HG02798 (cell line): ENCODE measurements at regions not wholly inside any gene's neighbourhood (a gene's known extent, or its start where the extent isn't known, plus 50 kb on each side); places are given as distances from the start of the nearest gene placed in this dataset.

ENCODE experiments used
- ATAC-seq: cut with Tn5 transposase; IDR thresholded peaks from one replicate; pipeline ENCODE4 v1.9.1; 2021; ENCODE audit warnings: mild to moderate bottlenecking; ENCODE audit not compliant: unreplicated experiment, poor library complexity

- no peak for ATAC-seq
Measured at GRCh38 chr2:19731515-19731914, 170.3 kb downstream of the TTC32 start.

DNA sequence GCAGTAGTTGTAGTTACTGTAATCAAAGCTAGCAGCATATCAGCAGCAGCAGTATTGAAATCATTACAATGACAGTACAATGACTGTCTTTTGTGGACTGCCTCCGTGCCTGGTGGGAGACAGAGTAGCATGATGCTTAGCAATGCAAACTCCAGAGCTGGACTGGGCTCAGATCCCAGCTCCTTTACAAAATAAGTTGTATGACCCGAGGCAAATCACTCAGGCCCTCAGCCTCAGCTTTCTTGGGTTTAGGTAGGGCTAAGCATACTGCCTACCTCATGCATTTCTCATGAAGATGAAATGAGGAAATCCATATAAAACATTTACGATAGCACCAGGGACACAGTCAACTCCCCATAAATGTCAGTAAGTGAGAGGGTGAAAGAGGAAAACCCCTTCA, 170.7 kb downstream of the TTC32 start:
- no peak for ATAC-seq

DNA sequence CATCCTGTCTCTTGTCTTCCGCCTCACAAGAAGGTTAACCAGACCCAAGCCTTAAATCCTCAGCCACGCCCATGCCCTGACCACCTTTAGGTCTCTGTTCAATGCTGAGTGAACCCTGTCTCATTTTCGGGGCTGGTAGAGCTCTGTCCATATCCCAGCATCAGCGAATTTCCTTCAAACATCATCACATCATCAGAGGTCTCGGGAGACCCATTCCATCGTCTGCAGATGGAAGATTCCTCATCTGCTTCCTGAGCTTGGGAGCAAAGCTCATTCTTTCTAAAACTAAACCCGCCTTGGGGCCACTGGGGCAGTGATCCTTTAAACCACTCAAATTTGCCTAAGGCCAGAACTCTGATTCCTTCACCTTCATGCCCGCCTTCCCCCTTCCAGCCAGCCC, 173.7 kb downstream of the TTC32 start:
- ATAC-seq = no peak

GRCh38 chr2:19725392-19725791, 176.4 kb downstream of the TTC32 start:
- no peak for ATAC-seq

- no peak for ATAC-seq
Measured at GRCh38 chr2:19723021-19723420, 178.8 kb downstream of the TTC32 start.

- ATAC-seq = no peak
Measured at GRCh38 chr2:19722531-19722971, 179.2 kb downstream of the TTC32 start.

DNA sequence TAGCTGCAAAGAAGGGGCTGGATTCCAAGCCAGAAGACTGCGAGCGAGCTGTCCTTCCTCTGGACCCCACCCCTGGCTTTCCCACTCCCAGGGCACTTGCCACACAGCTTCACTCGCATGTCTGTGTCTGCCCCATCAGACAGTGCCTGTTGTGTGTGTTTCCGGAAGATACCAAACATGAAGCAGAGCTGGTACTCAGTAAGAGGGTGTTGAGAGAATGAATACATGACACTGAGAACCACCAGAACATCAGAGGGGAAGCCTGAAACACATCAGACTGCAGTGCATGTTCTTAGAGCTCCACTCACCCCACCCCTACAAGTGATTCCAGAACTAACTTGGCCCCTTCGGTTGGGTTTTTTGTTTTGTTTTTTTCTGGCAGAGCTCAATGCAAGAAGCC, 181.5 kb downstream of the TTC32 start:
- ATAC-seq = no peak

- no peak for ATAC-seq
Measured at GRCh38 chr2:19719540-19719939, 182.2 kb downstream of the TTC32 start.

DNA sequence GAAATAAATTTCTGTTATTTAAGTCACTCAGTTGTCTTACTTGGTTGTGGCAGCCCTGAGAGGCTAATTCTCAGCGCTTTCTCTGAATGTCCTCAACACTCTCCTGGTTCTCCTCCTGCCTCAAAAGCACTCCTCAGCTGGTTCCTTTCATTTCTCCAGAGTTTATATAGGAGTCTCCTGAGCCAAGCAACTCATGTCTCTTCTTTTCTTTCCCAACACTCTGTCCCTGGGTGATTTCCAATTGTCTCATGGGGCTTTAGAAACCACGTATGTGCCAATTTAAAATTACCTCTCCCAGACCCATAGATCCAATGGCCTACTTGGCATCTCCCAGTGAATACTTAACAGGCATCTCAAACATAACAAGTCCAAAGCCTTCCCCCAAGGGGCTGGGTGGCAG, 184.3 kb downstream of the TTC32 start:
- no peak for ATAC-seq

GRCh38 chr2:19714926-19715325, 186.9 kb downstream of the TTC32 start:
- ATAC-seq = no peak

DNA sequence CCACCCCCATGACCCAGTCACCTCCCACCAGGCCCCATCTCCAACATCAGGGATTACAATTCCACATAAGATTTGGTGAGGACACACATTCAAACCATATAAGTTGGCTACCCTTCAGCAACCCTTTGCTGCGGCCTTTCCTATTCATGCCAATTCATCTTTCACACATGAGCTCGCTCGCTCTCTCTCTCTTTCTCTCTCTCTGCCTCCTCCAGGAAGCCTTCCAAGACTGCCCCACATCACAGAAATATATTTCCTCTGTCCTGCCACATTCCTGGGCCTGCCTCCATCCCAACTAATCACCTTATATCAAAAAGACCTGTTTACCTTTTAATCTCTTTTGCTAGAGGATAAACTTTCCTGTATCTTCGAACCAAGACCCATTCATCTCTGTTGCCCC, 188.9 kb downstream of the TTC32 start:
- ATAC-seq = no peak

DNA sequence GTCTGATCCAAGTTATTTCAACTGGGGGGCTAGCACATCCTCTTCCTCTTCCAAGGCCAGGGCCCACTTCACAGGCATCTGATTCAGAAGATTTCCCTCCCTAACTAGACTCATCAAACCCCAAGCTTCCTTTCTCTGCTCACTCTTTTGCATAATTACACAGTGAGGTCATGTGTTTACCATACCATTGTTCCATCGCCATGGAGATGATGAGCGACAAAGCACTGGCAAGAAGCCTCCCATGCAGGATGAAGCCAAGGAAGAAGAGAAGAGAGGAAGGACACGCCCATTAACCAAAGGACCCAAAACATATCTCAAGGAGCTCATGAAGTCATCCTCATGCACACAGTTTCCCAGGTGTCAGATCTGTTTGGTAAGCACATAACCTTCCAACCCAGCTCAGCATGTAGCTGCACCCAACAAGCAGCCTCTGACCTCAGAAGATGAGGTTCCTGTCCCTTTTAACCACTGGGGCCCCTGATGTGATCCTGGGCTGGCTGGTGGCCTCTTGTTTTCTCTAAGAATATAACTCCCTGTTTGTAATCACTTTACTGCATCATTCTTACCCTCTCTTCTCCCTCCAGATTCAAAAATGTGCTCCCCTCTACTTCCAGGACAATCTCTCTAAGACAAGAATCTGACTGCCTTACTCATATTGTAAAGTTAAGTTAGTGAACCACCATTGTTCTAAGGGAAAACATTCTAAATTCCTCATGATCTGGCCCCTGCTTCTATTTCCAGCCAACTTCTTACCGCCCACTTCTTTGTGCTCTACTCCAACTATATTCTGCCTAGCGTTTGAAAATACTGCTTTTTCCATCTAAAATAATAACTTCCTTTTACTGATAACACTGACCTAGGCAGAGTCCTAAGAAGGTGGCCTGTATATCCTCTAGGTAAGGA, 190.1 kb downstream of the TTC32 start:
- no peak for ATAC-seq

DNA sequence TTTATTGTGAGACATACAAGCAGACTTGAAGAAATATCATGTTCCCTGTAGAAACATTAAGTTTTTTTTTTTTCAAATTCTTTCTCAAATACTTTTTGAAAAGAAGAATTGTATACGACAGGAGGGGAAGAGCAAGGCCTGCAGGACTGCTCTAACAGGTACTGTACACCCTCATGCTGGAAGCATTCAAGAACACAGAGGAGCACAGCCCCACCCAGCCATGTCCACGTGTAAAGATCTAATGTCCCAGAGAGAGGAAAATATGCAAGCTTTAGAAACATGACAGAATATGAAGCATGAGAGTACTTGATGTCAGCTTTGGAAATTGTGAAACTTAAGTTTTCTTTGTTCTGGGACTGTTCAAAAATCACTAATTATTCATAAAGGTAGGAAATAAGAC, 191.6 kb downstream of the TTC32 start:
- no peak for ATAC-seq

DNA sequence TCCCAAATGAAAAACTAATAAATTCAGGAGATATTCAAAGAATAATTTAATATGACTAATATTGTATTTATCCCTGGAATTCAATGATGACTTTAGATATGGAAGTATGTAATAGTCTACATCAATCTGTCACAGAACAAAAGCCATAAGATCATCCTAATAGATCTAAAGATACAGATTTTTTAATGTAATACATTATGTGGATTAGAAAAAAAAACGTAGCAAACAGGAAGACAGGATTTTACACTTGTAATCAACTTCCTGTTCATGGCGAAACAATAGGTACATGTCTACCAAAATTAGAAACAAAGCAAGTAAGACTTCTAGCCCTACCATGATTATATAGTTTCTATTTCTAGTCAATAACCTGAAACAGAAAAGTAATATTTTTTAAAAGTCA, 192.2 kb downstream of the TTC32 start:
- ATAC-seq = no peak

DNA sequence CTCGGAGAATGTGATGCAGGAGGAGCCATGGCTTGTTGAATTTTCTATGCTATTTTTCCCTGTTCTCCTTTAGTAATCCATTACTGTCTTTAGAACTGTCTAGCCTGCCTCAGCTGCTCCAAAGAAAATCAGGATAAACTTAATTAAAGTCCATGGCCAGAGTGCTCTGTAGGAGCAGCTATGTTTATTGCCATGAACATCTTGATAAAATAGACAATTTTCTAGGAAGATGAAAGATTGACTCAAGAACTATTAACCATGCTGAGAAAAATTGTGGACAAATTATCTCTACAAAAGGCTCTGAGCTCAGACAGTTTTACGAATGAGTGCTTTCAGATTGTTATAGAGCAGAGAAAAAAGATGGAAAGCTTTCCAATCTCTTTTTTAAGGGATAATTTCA, 193.0 kb downstream of the TTC32 start:
- ATAC-seq = no peak

DNA sequence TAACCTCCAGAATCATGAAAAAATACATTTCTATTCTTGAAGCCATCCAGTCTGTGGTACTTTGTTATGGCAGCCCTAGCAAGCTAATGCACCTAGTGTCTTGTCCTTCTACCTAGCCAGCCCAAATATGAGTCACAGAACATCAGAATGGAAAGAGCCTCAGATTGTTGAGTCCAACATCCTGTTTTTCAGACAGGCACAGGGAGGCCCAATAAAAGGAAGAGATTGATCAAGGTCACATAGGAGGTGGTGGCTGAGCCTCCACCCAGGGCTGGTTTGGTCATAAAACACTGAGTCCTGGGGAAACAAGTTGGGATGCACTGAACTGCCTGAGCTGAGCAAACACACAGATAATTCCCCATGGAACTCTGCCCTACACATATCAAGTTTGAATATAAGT, 195.5 kb downstream of the TTC32 start:
- no peak for ATAC-seq

DNA sequence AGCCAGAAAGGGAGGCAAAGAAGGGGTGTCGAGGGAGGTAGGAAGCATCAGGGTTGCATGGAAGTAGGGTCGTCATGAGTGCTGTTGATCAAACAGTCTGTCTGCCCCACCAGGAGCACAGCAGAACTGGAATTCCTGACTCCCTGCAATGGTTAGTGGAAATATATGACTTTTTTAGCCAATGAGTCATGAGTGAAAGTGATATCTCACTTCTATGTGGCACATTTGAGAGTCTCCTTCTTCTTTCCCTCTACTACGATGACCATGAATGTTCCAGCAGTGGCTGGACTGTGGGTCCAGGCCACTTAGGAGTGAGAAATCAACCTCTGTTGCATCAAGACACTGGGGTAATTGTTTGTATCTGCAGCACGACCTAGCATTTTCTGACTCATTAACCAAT, 199.5 kb downstream of the TTC32 start:
- no peak for ATAC-seq

- no peak for ATAC-seq
Measured at GRCh38 chr2:19700861-19701585, 200.8 kb downstream of the TTC32 start.

- no peak for ATAC-seq
Measured at GRCh38 chr2:19697131-19697530, 204.7 kb downstream of the TTC32 start.

DNA sequence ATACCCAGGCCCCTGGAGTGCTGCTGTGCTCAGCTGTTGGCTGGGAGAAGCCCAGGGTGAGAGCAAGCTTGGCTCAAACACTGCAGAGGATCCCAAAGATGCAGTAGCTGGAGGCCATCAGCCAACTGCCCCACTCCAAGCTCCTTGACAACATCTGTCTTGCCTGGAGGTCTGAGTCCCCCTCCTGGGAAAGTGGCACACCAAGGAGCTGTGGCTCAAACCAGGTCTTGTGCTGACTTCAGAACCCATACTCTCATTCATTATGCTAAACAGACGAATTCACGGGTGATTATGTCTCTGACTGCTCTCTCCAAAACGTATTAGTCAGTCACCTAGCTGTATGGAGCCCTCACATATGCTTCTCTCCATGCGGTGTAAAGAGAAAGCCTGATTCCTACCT, 206.1 kb downstream of the TTC32 start:
- ATAC-seq = no peak

GRCh38 chr2:19691892-19692291, 209.9 kb downstream of the TTC32 start:
- no peak for ATAC-seq

- ATAC-seq = no peak
Measured at GRCh38 chr2:19690429-19690828, 211.4 kb downstream of the TTC32 start.
